Gastroesophageal sphincter (tissue), 3 donors: ENCODE measurements at regions not wholly inside any gene's neighbourhood (a gene's known extent, or its start where the extent isn't known, plus 50 kb on each side); places are given as distances from the start of the nearest gene placed in this dataset.

Experiments used
- CTCF ChIP-seq, 4 experiments: fragments of 200-600 bp in 2 of 4; fragments of 450-650 bp in 2 of 4; sonication (generic) in 1 of 4; IDR thresholded peaks; one replicate each; pipeline ENCODE4 v1.5.1; 2017 to 2019; ENCODE audit warnings: antibody characterized with exemption in 4 of 4, mild to moderate bottlenecking in 2 of 4, moderate library complexity in 2 of 4
- POLR2A ChIP-seq, 2 donors: fragments of 450-650 bp; IDR thresholded peaks; one replicate each; pipeline ENCODE4 v1.6.1; 2017; ENCODE audit warnings: antibody characterized with exemption in 2 of 2, mild to moderate bottlenecking in 2 of 2, moderate library complexity in 1 of 2
- POLR2AphosphoS5 ChIP-seq: sonication (generic); formaldehyde crosslinking; IDR thresholded peaks from one replicate; pipeline ENCODE4 v1.6.1; 2017; ENCODE audit warnings: antibody characterized with exemption

GRCh38 chr4:31715302-31715701 lies 995.1 kb downstream of the PCDH7 start:
- no peak for TF ChIP-seq POLR2A (IDR thresholded peaks at IDR 0.05)
- no peak for TF ChIP-seq CTCF (IDR thresholded peaks at IDR 0.05)
- no peak for TF ChIP-seq POLR2AphosphoS5
